HEK293T (cell line): ENCODE measurements at regions not wholly inside any gene's neighbourhood (a gene's known extent, or its start where the extent isn't known, plus 50 kb on each side); places are given as distances from the start of the nearest gene placed in this dataset.

ENCODE experiments used
- CTCF ChIA-PET: fragments of 350-600 bp; formaldehyde crosslinking; extraction: SDS; loops from one replicate; lab custom pipeline; 2021; ENCODE audit warnings: antibody characterized with exemption, inconsistent platforms; lab: Yijun Ruan, JAX
- POLR2A ChIA-PET: fragments of 350-600 bp; formaldehyde crosslinking; extraction: SDS; loops from one replicate; lab custom pipeline; 2020; ENCODE audit warnings: antibody characterized with exemption, inconsistent platforms; lab: Yijun Ruan, JAX
- DNase-seq: peaks from one replicate; pipeline ENCODE4 v3.0.0; 2012; ENCODE audit warnings: mixed read lengths; ENCODE audit errors: extremely low spot score
- ARNT ChIP-seq: fragments of 450-650 bp; IDR thresholded peaks from 2 replicates; pipeline ENCODE4 v1.6.1; 2017; ENCODE audit warnings: mild to moderate bottlenecking
- BHLHE40 ChIP-seq: fragments of 450-650 bp; IDR thresholded peaks from 2 replicates; pipeline ENCODE4 v1.6.1; 2016; ENCODE audit warnings: mild to moderate bottlenecking, moderate library complexity, borderline replicate concordance
- CTBP1 ChIP-seq: fragments of 450-650 bp; IDR thresholded peaks from 2 replicates; pipeline ENCODE4 v1.6.1; 2016; ENCODE audit warnings: borderline replicate concordance
- ELF4 ChIP-seq: fragments of 450-650 bp; IDR thresholded peaks from 2 replicates; pipeline ENCODE4 v1.6.1; 2017; ENCODE audit warnings: antibody characterized with exemption
- FOXA1 ChIP-seq: fragments of 450-650 bp; IDR thresholded peaks from 2 replicates; pipeline ENCODE4 v1.6.1; 2016; ENCODE audit warnings: mild to moderate bottlenecking
- FOXK2 ChIP-seq: fragments of 450-650 bp; IDR thresholded peaks from 2 replicates; pipeline ENCODE4 v1.6.1; 2016; ENCODE audit warnings: mild to moderate bottlenecking
- FOXM1 ChIP-seq: fragments of 450-650 bp; IDR thresholded peaks from 2 replicates; pipeline ENCODE4 v1.6.1; 2017; ENCODE audit warnings: mild to moderate bottlenecking, borderline replicate concordance
- HDGF ChIP-seq: fragments of 450-650 bp; IDR thresholded peaks from 2 replicates; pipeline ENCODE4 v1.6.1; 2017; ENCODE audit warnings: antibody characterized with exemption, borderline replicate concordance
- L3MBTL2 ChIP-seq: fragments of 450-650 bp; conservative IDR thresholded peaks from 2 replicates; pipeline ENCODE4 v1.6.1; 2016; ENCODE audit warnings: mild to moderate bottlenecking
- LEF1 ChIP-seq: fragments of 450-650 bp; IDR thresholded peaks from 2 replicates; pipeline ENCODE4 v1.6.1; 2017; ENCODE audit warnings: mild to moderate bottlenecking, borderline replicate concordance
- NFRKB ChIP-seq: fragments of 450-650 bp; IDR thresholded peaks from 2 replicates; pipeline ENCODE4 v1.6.1; 2016; ENCODE audit warnings: mild to moderate bottlenecking, moderate library complexity
- SP1 ChIP-seq: fragments of 450-650 bp; IDR thresholded peaks from 2 replicates; pipeline ENCODE4 v1.6.1; 2017
- SUZ12 ChIP-seq: fragments of 450-650 bp; IDR thresholded peaks from 2 replicates; pipeline ENCODE4 v1.6.1; 2016; ENCODE audit warnings: mild to moderate bottlenecking
- TARDBP ChIP-seq: fragments of 450-650 bp; IDR thresholded peaks from 2 replicates; pipeline ENCODE4 v1.6.1; 2016
- ZNF384 ChIP-seq: fragments of 450-650 bp; IDR thresholded peaks from 2 replicates; pipeline ENCODE4 v1.6.1; 2016
- TF ChIP-seq, protein P1 (sequence below): fragments of 450-650 bp; IDR thresholded peaks from 2 replicates; pipeline ENCODE4 v1.6.1; 2016

- no peak for DNase-seq
- CTCF ChIA-PET = interaction anchor here (0.6 kb wide), 1 partner anchor 25 kb away, joined by 3 read pairs; no protein-coding TSS in a partner anchor
- no peak for TF ChIP-seq ELF4
- TF ChIP-seq L3MBTL2 = no peak
- no peak for TF ChIP-seq NFRKB
- no peak for TF ChIP-seq HDGF
- TF ChIP-seq, protein P1, sequence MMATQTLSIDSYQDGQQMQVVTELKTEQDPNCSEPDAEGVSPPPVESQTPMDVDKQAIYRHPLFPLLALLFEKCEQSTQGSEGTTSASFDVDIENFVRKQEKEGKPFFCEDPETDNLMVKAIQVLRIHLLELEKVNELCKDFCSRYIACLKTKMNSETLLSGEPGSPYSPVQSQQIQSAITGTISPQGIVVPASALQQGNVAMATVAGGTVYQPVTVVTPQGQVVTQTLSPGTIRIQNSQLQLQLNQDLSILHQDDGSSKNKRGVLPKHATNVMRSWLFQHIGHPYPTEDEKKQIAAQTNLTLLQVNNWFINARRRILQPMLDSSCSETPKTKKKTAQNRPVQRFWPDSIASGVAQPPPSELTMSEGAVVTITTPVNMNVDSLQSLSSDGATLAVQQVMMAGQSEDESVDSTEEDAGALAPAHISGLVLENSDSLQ = no peak
- no peak for TF ChIP-seq TARDBP
- TF ChIP-seq BHLHE40 = no peak
- TF ChIP-seq FOXA1 = no peak
- TF ChIP-seq SP1 = no peak
- no peak for TF ChIP-seq ARNT
- no peak for TF ChIP-seq LEF1
- no peak for TF ChIP-seq FOXK2
- TF ChIP-seq CTBP1 = no peak
- TF ChIP-seq SUZ12 = no peak
- no peak for TF ChIP-seq FOXM1
- TF ChIP-seq ZNF384 = no peak
- POLR2A ChIA-PET = no interaction called here
Observed at GRCh38 chr16:85195900-85196772, 83.9 kb upstream of the CIBAR2 start.

GRCh38 chr16:85196976-85197375 lies 84.7 kb upstream of the CIBAR2 start:
- DNase-seq = no peak
- ChIA-PET POLR2A (no interaction called here), CTCF (interaction anchor here (0.5 kb wide), 1 partner anchor 419 kb away, joined by 3 read pairs; no protein-coding TSS in a partner anchor)
- TF ChIP-seq SUZ12 (no peak), FOXK2 (no peak), ARNT (no peak), L3MBTL2 (no peak)

DNA sequence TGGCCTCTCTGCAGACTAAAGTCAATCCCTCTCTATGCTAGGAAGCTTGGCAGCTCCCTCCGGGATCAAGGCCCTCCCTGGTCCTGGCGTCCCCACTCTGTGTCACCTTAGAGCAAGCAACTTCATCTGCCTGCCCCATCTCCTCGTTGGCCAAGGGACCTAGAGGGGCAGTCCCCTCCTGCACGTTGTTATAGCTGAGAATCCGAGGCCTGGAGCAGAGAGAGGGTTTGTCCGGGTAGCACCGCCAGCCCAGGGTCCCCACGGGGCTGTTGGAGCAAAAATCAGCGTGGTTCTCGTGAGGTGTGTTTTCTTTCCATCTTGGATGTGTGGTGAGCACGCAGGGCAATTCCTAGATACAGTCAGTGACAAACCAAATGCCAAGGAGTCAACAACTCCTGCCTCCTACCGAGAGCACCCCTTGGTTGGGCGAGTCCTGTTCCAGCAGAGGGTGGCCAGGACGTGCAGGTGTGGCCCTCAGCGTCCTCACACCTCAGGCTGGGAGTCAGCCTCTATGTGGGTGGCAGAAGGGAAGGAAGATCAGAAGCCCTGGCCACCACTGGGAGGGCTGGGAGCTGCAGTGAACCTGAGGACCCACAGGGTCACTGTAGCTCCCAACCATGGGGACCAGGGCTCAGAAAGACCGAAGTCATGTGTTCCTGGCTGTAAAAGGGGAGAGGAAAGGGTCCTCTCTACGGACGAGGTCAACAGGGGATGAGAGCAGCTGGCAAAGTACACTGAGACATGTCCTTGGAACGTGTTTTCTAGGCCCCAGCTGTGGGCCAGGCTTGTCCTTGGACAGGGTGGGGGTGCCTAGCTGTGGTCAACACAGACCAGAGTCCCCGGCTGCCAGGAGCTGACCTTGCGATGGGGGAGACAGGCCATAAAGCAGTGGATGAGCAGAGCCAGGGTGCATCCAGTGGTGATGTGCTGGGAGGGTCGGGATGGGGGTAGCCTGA lies 85.6 kb upstream of the CIBAR2 start:
- ChIA-PET CTCF (no interaction called here), POLR2A (no interaction called here)
- no peak for DNase-seq
- TF ChIP-seq NFRKB (no peak), ARNT (no peak), SP1 (no peak), SUZ12 (no peak), LEF1 (no peak), HDGF (no peak), CTBP1 (no peak), FOXM1 (no peak), FOXA1 (no peak), ZNF384 (no peak), ELF4 (no peak), FOXK2 (no peak), TARDBP (no peak), L3MBTL2 (no peak), BHLHE40 (no peak)
- TF ChIP-seq, protein P1 = no peak

DNA sequence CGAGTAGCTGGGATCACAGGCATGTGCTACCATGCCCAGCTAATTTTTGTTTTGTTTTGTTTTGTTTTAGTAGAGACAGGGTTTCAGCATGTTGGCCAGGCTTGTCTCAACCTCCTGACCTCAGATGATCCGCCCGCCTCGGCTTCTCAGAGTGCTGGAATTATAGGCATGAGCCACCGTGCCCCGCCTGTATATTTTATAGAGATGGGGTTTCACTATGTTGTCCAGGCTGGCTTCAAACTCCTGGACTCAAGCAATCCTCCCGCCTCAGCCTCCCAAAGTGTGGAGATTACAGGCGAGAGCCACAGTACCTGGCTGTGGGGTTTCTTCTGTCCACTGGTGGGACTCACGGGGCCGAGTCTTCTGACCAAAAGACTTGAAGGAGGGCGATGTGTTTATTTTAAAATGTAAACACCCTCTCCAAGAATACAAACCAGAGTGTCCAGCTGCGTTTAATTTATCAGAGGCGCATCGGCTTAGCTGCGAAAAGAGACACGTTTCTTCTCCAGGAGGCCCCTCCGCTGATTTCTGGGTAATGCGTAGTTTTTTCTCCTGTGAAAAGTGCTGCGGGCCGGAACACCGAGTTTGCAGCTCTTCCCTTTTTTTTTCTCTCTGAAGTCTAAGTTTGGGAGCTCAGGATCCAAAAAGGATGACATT lies 86.9 kb upstream of the CIBAR2 start:
- CTCF ChIA-PET = no interaction called here
- no peak for DNase-seq
- POLR2A ChIA-PET = no interaction called here
- TF ChIP-seq CTBP1 (no peak), HDGF (no peak), SP1 (no peak), BHLHE40 (no peak), NFRKB (no peak), SUZ12 (no peak), L3MBTL2 (no peak), FOXM1 (no peak), LEF1 (no peak), ELF4 (no peak), FOXA1 (no peak), TARDBP (no peak), ARNT (no peak), FOXK2 (no peak), ZNF384 (no peak)
- TF ChIP-seq, protein P1 = no peak

DNA sequence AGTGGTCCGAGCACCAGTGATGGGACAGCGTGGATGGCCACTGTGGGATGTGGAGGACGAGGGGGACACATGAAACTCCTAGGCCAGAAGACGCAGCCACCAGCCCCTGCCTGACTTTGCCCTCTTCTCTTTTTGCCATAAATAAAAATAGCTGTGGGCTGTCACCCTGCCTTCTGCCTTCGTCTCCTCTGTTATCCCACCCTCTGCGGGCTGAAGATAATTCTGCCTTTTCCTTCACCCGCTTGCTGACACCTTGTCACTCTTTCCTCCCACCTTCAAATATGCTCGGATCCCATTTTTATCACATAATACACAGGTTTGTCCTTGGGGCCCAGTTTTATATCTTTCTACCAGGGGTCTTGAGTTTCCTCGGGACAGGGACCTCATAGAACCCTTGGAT lies 87.6 kb upstream of the CIBAR2 start:
- CTCF ChIA-PET = interaction anchor here (1.3 kb wide), 2 partner anchors 27 to 85 kb away, joined by 3 to 4 read pairs; no protein-coding TSS in a partner anchor
- DNase-seq = no peak
- POLR2A ChIA-PET = no interaction called here
- TF ChIP-seq FOXA1 = no peak
- TF ChIP-seq LEF1 = no peak
- TF ChIP-seq TARDBP = no peak
- TF ChIP-seq CTBP1 = no peak
- TF ChIP-seq ELF4 = no peak
- TF ChIP-seq ARNT = no peak
- TF ChIP-seq SUZ12 = no peak
- TF ChIP-seq SP1 = no peak
- TF ChIP-seq BHLHE40 = no peak
- TF ChIP-seq, protein P1 = no peak
- TF ChIP-seq L3MBTL2 = no peak
- TF ChIP-seq FOXM1 = no peak
- no peak for TF ChIP-seq ZNF384
- no peak for TF ChIP-seq HDGF
- no peak for TF ChIP-seq NFRKB
- no peak for TF ChIP-seq FOXK2
